ENCODE measurements at regions not wholly inside any gene's neighbourhood (a gene's known extent, or its start where the extent isn't known, plus 50 kb on each side); places are given as distances from the start of the nearest gene placed in this dataset.

- DNase-seq = no peak
Measured at GRCh38 chr6:144585217-144585814, 300.2 kb downstream of the UTRN start.

GRCh38 chr6:144586986-144587385, 301.9 kb downstream of the UTRN start:
- DNase-seq = no peak

- DNase-seq = no peak
Measured at GRCh38 chr6:144588697-144589325, 303.7 kb downstream of the UTRN start.

- DNase-seq = no peak
Measured at GRCh38 chr6:144590532-144590931, 305.4 kb downstream of the UTRN start.

GRCh38 chr6:144593392-144593791, 308.3 kb downstream of the UTRN start:
- DNase-seq = no peak

GRCh38 chr6:144594585-144594984, 309.4 kb downstream of the UTRN start:
- DNase-seq = no peak

- DNase-seq = no peak
Measured at GRCh38 chr6:144595266-144595665, 310.1 kb downstream of the UTRN start.

- no peak for DNase-seq
Measured at GRCh38 chr6:144597511-144597910, 312.4 kb downstream of the UTRN start.

GRCh38 chr6:144599615-144600014, 314.5 kb downstream of the UTRN start:
- no peak for DNase-seq

GRCh38 chr6:144601221-144601620, 316.1 kb downstream of the UTRN start:
- DNase-seq = no peak

GRCh38 chr6:144602523-144603180, 317.5 kb downstream of the UTRN start:
- DNase-seq = no peak

GRCh38 chr6:144606083-144606482, 320.9 kb downstream of the UTRN start:
- no peak for DNase-seq

GRCh38 chr6:144607998-144608735, 323.0 kb downstream of the UTRN start:
- DNase-seq = no peak

- DNase-seq = no peak
Measured at GRCh38 chr6:144612811-144613210, 327.7 kb downstream of the UTRN start.

GRCh38 chr6:144613859-144614258, 328.7 kb downstream of the UTRN start:
- DNase-seq = no peak

- no peak for DNase-seq
Measured at GRCh38 chr6:144615870-144616269, 330.7 kb downstream of the UTRN start.

- no peak for DNase-seq
Measured at GRCh38 chr6:144617191-144617590, 332.1 kb downstream of the UTRN start.

GRCh38 chr6:144617708-144618107, 332.6 kb downstream of the UTRN start:
- DNase-seq = no peak

GRCh38 chr6:144619966-144620365, 334.8 kb downstream of the UTRN start:
- DNase-seq = no peak

- no peak for DNase-seq
Measured at GRCh38 chr6:144621332-144621731, 336.2 kb downstream of the UTRN start.

GRCh38 chr6:144624246-144624645, 339.1 kb downstream of the UTRN start:
- no peak for DNase-seq

GRCh38 chr6:144624716-144625115, 339.6 kb downstream of the UTRN start:
- DNase-seq = no peak

- no peak for DNase-seq
Measured at GRCh38 chr6:144630857-144631256, 345.7 kb downstream of the UTRN start.

GRCh38 chr6:144632266-144632665, 347.1 kb downstream of the UTRN start:
- DNase-seq = no peak

Measured in islet precursor cell (in vitro differentiated cells).